HG02938 (cell line): ENCODE measurements at regions not wholly inside any gene's neighbourhood (a gene's known extent, or its start where the extent isn't known, plus 50 kb on each side); places are given as distances from the start of the nearest gene placed in this dataset.
A peak's percentile ranks its signal among the peaks of the same experiment; 100 is the strongest.

Source experiments
- ATAC-seq: cut with Tn5 transposase; IDR thresholded peaks from one replicate; pipeline ENCODE4 v1.9.1; 2021; ENCODE audit warnings: mild to moderate bottlenecking, moderate library complexity; ENCODE audit not compliant: unreplicated experiment

GRCh38 chr4:129167640-129168260 is 71.8 kb downstream of the C4orf33 start:
- ATAC-seq: no peak

- no peak for ATAC-seq
Observed at GRCh38 chr4:129172181-129172580, 76.2 kb downstream of the C4orf33 start.

DNA sequence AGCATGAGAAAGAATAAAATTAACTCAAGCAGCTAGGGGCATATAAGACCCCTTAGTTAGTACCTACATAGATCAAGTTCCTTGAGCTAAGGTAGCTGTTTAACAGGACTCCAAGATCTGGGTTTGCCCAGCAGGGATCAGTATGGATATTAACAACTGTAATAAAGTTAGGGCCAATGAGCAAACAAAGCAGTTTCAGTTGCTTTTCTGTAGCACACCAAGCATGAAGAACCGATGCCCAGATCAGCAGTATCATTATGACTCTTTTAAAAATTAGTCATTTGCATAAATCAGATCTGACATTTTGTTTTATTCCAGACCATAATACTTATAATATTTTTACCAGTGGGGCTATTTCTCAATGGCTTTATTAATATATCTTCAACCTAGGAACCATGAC is 80.9 kb downstream of the C4orf33 start:
- ATAC-seq: peak; percentile 89

- no peak for ATAC-seq
Observed at GRCh38 chr4:129179276-129179675, 83.3 kb downstream of the C4orf33 start.

DNA sequence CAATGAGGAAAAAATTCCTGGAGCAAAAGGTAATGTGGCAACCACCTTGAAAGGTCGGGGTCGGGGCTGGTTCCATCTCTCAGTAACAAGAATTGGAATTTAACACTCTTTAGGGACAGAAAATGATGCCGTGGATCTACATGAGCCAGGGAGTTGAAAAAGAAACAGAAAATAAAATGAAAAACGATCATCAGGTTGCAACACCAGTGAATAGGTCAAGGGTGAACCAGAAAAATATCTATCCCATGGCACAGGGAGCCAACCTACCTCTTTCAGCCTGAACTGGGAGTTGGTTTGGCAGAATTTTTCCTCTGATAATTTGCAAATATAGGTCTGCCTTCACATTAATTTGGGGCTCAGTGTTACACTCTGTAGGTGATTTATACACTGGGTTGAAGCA is 93.7 kb downstream of the C4orf33 start:
- no peak for ATAC-seq

DNA sequence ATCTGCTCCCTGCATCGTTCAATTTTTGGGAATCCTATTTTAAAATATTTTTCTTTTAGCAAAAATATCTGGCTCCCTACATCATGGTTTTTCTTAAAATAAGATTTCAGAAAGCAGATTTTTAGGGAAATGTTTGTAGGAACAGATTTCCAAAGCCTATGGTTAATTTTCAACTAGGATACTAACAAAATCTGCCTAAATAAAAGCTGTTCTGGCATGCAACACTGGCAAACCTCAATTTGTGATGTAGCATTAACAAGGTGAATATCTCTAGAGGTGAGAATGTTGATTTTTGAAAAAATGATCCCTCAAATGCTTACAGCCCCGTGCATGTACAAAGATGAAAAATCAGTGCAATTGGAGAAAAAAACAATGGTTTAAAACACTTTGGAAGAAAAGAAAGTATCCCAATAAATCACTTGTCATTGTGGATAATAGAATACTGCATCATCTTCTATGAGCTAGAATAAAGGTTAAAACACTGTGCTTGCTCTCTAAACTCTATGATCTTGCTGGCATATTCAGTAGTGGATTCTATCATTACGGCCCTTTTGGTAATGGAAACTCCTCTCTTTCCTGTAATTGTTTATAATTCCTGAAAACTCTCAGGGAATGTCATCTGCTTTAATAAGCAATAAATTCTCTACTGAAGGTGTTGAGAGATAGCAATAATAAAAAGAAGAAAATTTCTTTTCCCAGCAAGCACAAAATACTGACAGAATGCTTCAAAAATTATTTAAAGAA is 97.6 kb downstream of the C4orf33 start:
- ATAC-seq: no peak

DNA sequence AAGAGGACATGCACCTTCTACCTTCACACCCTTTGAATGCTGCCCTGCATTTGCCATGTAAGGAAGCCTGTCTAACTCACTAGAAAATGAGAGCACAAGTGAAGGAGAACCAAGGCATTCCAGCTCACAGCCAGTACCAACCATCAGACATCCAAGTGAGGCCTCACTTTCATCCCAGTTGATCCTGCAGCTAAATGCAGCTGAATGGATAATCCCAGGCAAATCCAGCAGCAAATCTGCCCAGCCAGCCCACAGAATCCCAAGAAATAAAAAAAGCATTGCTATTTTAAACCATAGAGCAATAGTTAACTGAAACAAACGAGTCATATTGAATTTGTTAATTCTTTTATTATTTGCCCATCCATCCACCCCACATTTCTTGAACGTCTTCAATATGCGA is 112.5 kb downstream of the C4orf33 start:
- no peak for ATAC-seq

- no peak for ATAC-seq
Observed at GRCh38 chr4:129213692-129214091, 117.7 kb downstream of the C4orf33 start.

DNA sequence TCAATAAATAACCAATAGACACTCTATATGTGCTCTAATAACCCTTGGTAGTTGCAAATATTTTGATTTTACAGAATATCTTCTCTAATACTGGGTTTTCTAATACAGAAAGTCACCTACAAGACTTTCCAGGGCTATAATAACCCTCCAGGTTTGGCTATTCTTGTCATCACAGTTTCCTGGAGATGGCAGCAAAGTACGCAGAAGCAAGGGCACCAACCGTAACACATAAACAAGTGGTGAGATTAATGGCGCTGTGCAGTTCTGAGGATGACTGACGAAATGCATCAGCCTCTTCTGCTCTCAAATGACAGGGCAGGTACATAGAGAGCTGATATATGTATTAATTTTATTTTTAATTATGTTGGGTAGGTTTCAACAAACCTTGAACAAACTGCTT is 122.4 kb downstream of the C4orf33 start:
- no peak for ATAC-seq

- no peak for ATAC-seq
Observed at GRCh38 chr4:129218897-129219296, 122.9 kb downstream of the C4orf33 start.

- ATAC-seq: no peak
Observed at GRCh38 chr4:129220254-129220653, 124.3 kb downstream of the C4orf33 start.

DNA sequence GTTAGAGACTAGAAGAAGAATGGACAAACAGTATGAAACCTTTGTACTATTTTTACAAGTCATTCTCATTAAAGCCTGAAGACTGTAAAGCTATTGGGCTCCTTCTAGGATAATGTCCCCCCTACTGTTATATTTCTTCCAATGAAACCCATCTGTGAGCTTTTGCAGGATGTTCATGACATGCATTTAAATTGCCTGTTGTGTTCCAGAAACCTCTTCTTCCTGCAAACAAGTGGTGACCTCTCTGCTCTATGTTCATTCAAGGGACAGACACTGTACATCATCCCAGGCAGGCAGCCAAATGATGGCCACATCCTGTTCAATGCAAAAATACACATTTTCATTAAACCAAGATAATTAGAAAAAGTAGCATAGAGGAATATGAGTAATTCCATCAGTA is 128.0 kb downstream of the C4orf33 start:
- ATAC-seq: no peak

- no peak for ATAC-seq
Observed at GRCh38 chr4:129230846-129231245, 134.9 kb downstream of the C4orf33 start.

DNA sequence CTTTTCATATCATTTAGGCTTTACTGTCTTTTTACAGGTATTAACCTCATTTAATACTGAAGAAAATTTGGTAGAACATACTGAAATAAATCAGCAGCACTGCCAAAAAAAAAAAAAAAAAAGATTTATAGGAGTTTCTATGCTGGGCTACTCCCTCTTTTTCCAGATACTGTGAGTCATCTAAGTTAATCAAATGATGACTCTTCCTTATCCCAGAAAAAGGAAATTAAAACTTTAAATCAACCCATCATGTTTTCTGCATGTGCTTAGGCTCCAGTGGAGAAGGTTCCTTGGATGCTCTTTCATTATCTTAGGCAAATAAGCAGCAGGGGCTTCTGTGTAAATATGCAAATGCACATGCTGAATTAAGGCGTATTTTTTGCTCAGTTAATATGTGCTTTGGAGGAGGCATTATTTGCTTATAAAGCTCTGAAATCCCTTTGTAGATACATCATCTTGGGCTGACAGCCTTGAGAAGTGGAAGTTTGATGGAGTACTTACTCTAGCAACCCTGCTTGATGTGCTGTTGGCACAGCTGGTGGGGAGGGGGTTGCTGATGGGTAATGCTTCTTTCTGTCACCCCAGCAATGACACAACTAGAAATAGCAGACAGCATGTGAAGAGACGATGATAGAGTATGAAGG is 136.1 kb downstream of the C4orf33 start:
- ATAC-seq: no peak

- ATAC-seq: no peak
Observed at GRCh38 chr4:129232589-129233337, 136.8 kb downstream of the C4orf33 start.

- ATAC-seq: no peak
Observed at GRCh38 chr4:129233691-129234090, 137.7 kb downstream of the C4orf33 start.

- ATAC-seq: no peak
Observed at GRCh38 chr4:129236351-129236750, 140.4 kb downstream of the C4orf33 start.

DNA sequence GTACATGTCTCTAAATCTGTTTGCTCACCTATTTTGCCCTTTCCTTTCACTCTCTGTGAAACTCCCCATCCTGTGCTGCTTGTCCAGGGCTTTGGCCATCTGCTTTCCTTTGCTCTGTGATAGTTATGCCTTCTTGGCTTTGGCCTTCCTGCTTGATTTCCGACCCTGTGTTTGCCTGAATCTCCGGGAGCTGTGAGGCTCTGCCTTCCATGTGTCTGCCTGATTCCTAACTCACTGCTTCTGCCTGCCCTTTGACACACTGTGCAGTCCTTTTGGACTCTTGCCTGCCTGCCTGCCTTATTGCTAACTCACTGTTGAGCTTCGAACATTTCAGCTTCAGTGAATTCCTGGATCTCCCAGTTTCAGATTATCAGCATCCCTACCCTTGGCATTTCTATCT is 143.1 kb downstream of the C4orf33 start:
- no peak for ATAC-seq

DNA sequence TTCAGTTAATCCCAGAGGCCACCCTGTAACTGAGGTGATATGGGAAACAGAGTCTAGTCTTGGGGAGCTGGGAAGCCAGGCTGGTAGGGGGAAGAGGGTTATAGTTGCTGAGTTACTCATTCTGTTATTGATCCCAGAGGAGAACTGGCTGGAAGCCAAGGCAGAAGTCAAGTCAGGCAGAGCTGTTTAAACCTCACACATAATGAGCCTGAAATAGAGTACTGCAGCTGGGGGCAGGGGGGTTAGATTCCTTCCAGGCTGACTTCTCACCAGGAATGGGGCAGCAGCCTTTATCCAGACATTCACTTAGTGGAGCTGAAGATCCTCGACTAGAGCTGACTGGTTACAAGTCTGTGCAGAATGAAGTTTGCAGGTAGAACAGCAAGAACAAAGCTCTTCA is 144.9 kb downstream of the C4orf33 start:
- ATAC-seq: no peak

GRCh38 chr4:129246145-129246544 is 150.2 kb downstream of the C4orf33 start:
- ATAC-seq: no peak

GRCh38 chr4:129246910-129247461 is 151.0 kb downstream of the C4orf33 start:
- no peak for ATAC-seq
